Ishikawa (cell line): ENCODE measurements at regions not wholly inside any gene's neighbourhood (a gene's known extent, or its start where the extent isn't known, plus 50 kb on each side); places are given as distances from the start of the nearest gene placed in this dataset.

ENCODE experiments used
- CEBPB ChIP-seq: IDR thresholded peaks from 2 replicates; pipeline ENCODE4 v1.6.1; 2012
- CREB1 ChIP-seq: IDR thresholded peaks from 2 replicates; pipeline ENCODE4 v1.6.1; 2012; ENCODE audit warnings: low read depth
- EP300 ChIP-seq: IDR thresholded peaks from 2 replicates; pipeline ENCODE4 v1.6.1; 2012; ENCODE audit warnings: borderline replicate concordance
- FOXM1 ChIP-seq: IDR thresholded peaks from 2 replicates; pipeline ENCODE4 v1.6.1; 2012; ENCODE audit warnings: low read depth, borderline replicate concordance
- MAX ChIP-seq: IDR thresholded peaks from 2 replicates; pipeline ENCODE4 v1.6.1; 2012
- RAD21 ChIP-seq: IDR thresholded peaks from 2 replicates; pipeline ENCODE4 v1.6.1; 2012; ENCODE audit warnings: low read depth
- REST ChIP-seq: IDR thresholded peaks from 2 replicates; pipeline ENCODE4 v1.6.1; 2012; ENCODE audit warnings: low read depth, mild to moderate bottlenecking
- TAF1 ChIP-seq: IDR thresholded peaks from 2 replicates; pipeline ENCODE4 v1.6.1; 2012; ENCODE audit warnings: low read depth, mild to moderate bottlenecking
- TCF12 ChIP-seq: IDR thresholded peaks from 2 replicates; pipeline ENCODE4 v1.6.1; 2012; ENCODE audit warnings: low read depth
- TEAD4 ChIP-seq: IDR thresholded peaks from 2 replicates; pipeline ENCODE4 v1.6.1; 2012
- USF1 ChIP-seq: IDR thresholded peaks from 2 replicates; pipeline ENCODE4 v1.6.1; 2012
- YY1 ChIP-seq: IDR thresholded peaks from 2 replicates; pipeline ENCODE4 v1.6.1; 2012; ENCODE audit warnings: low read depth
- ZBTB7A ChIP-seq: IDR thresholded peaks from 2 replicates; pipeline ENCODE4 v1.6.1; 2012; ENCODE audit warnings: low read depth

- TF ChIP-seq REST (no peak), YY1 (no peak), CEBPB (no peak), USF1 (no peak), TAF1 (no peak), FOXM1 (no peak), EP300 (no peak), ZBTB7A (no peak), MAX (no peak), CREB1 (no peak), TCF12 (no peak), RAD21 (no peak), TEAD4 (no peak)
These were observed 130.5 kb upstream of the SLITRK2 start for GRCh38 chrX:145687146-145687545.
